Activated T-cell treated with anti-CD3 and anti-CD28 coated beads for 4 hours (primary cell): ENCODE measurements at regions not wholly inside any gene's neighbourhood (a gene's known extent, or its start where the extent isn't known, plus 50 kb on each side); places are given as distances from the start of the nearest gene placed in this dataset.

Experiments used
- DNase-seq: peaks from one replicate; pipeline ENCODE4 v3.0.0-alpha.2; 2020

DNA sequence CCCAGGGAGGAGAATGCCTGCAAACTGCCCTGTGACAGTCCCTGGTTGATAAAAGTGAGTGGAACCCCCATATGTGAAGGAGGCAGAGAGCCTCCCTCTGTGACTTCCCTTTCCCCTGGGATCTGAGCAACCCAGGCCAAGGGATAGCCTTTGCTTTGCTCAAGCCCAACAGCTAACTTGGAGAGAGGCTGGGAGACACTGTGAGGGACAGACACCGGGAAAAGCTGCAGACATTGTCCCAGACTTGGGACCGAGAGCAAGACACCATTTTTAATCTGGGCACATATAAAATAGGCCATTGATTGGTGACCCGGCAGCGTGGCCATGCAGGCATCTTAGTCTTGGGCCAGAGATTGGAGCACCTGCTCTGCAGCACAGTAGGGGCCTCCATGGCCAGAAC, 96.1 kb upstream of the SALL3 start:
- DNase-seq = no peak

- DNase-seq = no peak
These were observed 95.1 kb upstream of the SALL3 start for GRCh38 chr18:78884502-78884901.

DNA sequence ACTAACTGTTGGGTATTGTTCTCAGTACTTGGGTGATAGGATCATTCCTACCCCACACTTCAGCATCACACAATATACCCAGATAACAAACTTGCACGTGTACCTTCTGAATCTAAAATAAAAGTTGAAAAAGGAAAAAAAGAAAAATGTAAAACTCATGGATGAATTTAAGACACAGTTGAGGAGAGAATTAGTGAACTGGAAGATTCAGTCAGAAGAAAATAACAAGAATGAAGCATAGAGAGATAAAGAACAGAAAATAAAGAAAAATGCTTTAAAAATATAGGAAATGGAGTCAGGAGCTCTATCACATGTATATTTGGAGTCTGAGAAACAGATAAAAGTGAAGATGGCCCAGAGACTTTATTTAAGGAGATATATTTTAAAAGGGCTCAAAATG, 90.4 kb upstream of the SALL3 start:
- DNase-seq = no peak

DNA sequence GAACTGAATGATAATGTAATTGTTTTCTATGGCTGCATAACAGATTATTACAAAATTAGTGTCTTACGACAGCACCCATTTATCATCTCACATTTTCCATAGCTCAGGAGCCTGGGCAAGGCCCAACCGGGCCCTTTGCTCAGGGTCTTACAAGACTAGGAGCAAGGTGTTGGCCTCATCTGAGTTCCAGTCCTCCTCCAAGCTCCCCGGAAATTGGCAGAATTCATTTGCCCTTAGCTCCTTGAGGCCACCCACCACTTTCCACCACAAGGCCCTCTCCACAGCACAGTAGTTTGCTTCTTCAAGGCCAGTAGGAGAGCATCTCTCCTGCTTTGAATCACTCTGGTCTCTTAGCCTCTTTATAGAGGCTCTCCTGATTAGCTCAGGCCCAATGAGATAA, 89.2 kb upstream of the SALL3 start:
- DNase-seq = no peak

GRCh38 chr18:78891185-78891762, 88.3 kb upstream of the SALL3 start:
- DNase-seq = no peak

DNA sequence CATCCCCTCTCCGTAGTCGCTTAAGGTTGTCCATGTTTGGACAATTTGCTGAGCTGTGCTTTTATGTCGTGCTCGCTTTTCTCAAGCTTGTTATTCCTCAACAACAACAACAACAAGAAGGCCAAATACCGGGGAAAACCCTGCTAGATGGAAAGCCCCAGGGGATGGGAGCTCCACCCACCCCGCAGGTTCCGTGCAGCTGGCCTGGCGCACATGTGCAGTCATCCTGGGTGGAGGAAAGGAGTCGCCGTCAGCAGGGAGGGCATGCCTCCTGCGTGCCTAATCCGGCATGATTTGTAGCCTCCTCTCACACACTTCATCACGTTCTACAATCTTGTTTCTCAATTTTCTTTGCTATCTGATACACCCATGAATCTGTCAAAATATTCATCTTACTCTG, 87.4 kb upstream of the SALL3 start:
- no peak for DNase-seq

DNA sequence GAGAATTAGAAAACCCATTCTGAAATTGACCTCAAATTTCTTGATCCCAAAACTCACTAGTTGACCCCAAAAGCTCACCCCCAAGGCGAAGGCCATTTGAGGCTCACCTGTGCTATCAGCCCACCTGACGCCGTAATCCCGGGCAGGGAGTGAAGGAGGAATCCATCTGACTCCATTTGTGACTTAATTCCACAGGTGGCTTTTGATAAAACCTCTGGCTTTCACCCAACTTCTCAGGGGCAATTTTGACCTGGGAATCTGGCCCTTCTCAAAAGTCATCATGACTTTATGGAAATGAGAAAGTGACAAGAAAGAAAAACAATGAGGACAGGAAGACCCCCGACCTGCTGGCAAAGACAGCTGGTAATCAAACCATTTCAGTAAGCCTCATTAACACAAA, 86.9 kb upstream of the SALL3 start:
- no peak for DNase-seq

DNA sequence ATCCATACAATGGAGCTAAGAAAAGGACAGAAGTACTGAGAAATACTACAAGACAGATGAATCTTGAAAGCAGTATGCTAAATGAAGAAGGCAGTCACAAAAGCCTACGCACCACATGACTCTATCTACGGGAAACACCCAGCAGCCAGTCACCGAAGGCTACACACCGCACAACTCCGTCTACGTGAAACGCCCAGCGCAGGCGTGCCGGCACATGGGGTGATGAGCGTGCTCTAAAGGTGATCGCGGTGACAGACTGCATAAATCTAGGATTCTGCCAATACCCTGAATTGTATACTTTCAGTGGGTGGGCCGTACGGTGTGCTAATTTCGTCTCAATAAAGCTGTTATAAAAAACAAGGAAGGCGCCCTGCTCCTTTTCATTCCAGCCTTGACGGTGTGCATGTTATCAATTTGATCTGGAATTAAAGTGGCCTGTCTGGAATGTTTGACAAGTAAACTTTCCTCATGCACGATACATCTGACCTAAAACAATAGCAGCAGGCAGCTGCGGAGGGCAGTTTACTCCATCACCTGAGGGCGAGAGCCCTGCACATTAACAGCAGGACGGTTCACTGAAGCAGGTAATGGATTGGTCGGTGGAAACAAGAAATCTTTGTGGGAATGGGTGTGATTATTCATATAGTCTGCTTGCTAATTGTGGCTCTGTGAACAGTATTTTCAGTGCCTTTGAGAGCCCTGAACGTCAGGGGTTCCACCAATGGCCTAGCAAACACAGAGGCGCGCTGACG, 86.2 kb upstream of the SALL3 start:
- no peak for DNase-seq

- DNase-seq = no peak
These were observed 85.6 kb upstream of the SALL3 start for GRCh38 chr18:78894033-78894305.

DNA sequence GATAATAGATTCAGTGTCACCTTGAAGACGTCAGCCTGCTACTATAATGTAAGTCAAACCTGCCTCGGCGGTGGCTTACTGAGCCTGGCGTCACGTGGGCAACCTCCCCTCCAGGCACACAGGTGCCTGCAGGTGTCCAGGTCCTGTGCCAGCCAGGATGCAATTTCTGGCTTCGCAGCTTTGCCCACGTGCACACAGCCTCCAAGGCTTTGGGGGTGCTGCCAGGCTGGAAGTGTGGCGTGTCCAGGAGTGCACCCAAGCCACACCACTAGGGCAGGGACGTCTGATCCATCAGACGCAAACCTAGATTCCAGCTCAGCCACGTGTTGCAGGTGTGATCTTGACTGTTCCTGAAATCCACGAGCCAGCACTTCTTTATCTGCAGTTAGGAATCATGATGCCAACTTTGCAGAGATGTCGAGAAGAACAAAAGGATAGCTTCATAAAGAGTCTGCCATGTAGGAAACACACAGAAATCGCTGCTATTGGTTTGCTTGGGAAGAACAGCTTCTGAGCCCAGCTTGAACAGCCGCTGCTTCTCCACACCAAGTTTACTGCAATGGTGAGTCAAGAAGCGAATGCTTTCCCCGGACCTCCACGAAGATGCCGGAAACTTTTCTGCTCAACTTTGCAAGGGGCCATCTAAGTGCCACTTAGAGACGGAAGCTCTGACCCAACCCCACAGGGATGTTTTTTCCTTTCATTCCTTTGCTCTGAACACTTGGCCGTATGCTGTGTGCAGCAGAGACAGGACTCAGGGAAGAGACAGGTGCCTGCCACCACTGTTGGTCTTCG, 84.2 kb upstream of the SALL3 start:
- no peak for DNase-seq

DNA sequence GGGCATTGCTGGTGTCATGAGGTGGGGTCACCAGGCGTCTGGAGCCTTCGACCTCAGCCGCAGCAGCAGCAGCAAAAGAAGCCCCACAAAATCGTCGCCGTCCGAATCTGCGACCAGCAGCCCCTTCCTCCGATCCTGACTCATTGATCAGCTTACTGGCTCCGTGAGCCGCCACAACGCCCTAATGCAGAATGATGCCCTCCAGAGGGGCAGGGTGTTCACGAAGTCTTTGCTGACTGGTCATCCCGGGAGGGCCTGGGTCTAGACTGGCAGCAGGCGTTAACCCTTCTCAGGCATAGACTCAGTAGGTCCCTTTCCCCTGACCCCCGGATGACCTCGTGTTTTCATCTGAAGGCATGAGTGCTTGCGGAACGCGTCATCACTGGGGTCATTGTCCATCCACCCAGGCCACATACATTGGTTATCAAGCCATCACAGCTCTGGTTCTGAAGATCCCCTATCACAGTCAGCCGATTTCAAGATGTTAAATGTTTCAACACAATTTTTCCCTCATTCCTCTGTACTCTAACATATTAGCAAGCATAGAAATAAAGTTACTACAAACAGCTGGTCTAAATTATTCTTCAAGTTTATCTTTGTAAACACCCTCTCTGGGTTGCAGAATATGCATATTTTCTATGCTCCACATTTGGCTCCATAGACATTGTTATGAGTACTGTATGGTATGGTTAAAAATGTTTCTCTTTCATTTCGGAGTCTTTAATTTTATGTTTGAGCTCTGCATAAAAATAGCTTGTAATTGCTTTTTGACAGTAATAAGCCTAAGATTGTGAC, 83.3 kb upstream of the SALL3 start:
- no peak for DNase-seq

DNA sequence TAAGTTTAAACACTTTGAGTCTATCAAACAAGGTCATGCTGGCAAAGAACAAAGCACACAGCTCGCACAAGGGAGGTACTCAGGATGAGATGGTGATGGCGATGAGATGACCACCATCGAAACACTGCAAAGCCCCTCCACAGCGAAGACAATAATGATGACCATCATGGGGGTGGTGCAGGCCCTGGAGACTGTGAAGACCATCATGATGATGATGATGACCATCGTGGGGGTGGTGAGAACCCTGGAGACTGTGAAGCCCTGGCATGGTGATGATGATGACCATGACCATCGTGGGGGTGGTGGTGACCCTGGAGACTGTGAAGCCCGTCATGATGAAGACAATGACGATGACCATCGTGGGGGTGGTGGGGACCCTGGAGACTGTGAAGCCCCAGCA, 81.6 kb upstream of the SALL3 start:
- no peak for DNase-seq

DNA sequence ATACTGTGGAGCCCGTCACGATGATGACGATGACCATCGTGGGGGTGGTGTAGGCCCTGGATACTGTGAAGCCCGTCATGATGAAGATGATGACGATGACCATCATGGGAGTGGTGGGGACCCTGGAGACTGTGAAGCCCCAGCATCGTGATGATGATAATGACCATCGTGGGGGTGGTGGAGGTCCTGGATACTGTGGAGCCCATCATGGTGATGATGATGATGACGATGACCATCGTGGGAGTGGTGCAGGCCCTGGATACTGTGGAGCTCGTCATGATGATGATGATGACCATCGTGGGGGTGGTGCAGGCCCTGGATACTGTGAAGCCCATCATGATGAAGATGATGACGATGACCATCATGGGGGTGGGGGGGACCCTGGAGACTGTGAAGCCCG, 81.0 kb upstream of the SALL3 start:
- DNase-seq = no peak

- DNase-seq = no peak
These were observed 80.4 kb upstream of the SALL3 start for GRCh38 chr18:78899241-78899640.

DNA sequence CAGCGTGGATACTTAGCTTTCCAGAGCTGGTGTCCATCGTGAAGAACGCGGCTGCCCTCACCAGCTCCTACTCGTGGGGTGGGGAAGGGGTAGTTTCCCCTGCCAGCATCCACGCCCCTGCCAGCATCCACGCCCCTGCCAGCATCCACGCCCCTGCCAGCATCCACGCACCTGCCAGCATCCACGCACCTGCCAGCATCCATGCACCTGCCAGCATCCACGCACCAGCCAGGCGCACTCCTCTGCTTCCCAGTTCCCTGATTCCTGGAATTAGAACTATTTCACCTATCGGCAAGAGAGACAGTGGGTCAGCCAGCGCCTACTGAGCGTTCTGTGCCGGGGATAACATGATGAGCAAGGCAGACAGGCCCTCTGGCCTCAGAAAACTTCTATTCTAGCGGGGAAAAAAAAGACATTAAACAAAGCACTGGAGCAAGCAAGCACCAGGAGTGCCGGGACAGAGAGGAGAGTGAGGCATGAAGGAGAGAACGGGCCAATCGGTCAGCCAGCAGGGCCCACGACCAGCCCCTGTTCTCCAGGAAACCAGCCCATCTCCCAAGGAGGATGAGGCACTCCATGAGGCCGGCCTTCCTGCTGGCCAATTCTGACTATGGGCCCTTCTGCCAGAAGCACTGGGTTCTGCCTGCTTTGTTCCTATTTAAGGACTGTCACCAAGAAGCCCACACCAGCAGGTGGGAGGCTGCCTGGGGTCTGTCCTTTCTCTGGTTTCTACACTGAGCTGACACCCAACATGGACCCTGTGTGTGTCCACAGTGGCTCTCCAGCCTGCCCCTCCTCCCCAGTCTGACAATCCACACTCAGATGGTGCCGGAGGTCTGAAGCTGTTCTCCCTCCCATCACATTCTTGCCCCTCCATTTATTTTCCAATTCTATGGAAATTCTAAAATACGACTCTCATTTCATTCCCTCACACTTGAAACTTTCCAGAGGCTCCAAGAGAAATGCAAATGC, 78.4 kb upstream of the SALL3 start:
- no peak for DNase-seq

DNA sequence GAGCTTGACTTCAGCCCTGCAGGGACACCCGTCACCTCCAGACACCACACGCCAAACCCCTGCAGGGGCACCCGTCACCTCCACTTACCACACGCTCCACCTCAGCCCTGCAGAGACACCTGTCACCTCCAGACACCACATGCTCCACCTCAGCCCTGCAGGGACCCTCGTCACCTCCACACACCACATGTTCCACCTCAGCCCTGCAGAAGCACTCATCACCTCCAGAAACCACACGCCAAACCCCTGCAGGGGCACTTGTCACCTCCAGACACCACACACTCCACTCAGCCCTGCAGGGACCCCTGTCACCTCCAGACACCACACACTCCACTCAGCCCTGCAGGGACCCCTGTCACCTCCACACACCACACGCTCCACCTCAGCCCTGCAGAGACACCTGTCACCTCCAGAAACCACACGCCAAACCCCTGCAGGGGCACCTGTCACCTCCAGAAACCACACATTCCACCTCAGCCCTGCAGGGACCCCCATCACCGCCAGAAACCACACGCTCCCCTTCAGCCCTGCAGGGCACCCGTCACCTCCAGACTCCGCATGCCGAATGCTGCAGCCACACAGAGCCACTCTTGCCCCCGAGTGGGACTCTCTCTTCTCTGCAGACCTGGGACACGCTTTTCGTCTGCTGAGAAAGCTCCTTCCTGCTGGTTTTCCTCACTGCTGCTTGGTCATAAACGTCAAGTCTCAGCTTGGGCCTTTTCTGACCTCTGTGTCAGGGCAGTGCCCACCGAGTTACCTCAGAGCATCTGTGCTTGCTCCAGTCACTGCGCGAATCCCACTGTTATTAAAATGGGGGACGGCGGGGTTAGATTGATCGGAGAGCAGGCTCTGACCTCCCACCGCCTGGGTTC, 77.5 kb upstream of the SALL3 start:
- no peak for DNase-seq

- no peak for DNase-seq
These were observed 76.7 kb upstream of the SALL3 start for GRCh38 chr18:78902795-78903435.

- DNase-seq = no peak
These were observed 76.0 kb upstream of the SALL3 start for GRCh38 chr18:78903436-78904178.

GRCh38 chr18:78904179-78904531, 75.5 kb upstream of the SALL3 start:
- DNase-seq = no peak

DNA sequence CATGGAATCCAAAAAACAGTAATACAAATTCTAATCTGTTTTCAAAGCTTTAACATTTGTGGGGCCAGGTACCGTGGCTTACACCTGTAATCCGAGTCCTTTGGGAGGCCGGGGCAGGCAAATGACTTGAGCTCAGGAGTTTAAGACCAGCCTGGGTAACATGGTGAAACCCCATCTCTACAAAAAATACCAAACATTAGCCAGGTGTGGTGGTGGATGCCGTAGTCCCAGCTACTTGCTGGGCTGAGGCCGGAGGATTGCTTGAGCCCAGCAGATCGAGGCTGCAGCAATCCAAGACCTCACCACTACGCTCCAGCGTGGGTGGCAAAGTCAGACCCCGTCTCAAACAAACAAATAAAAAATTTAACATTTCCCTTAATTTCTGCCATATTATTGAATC, 74.3 kb upstream of the SALL3 start:
- DNase-seq = no peak
